ENCODE measurements at regions not wholly inside any gene's neighbourhood (a gene's known extent, or its start where the extent isn't known, plus 50 kb on each side); places are given as distances from the start of the nearest gene placed in this dataset.

- in situ Hi-C loops (cut with MboI; ENCODE audit: low pct_unique_long_range_greater_than_20kb, low sequenced_read_pairs, unreplicated experiment): no loop called here
- TF ChIP-seq, protein P1, sequence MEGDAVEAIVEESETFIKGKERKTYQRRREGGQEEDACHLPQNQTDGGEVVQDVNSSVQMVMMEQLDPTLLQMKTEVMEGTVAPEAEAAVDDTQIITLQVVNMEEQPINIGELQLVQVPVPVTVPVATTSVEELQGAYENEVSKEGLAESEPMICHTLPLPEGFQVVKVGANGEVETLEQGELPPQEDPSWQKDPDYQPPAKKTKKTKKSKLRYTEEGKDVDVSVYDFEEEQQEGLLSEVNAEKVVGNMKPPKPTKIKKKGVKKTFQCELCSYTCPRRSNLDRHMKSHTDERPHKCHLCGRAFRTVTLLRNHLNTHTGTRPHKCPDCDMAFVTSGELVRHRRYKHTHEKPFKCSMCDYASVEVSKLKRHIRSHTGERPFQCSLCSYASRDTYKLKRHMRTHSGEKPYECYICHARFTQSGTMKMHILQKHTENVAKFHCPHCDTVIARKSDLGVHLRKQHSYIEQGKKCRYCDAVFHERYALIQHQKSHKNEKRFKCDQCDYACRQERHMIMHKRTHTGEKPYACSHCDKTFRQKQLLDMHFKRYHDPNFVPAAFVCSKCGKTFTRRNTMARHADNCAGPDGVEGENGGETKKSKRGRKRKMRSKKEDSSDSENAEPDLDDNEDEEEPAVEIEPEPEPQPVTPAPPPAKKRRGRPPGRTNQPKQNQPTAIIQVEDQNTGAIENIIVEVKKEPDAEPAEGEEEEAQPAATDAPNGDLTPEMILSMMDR (IDR thresholded peaks at IDR 0.05; ENCODE audit: extremely low read depth, insufficient read depth, missing control alignments): no peak
- no peak for DNase-seq (ENCODE audit: low spot score)
These were observed 57.5 kb upstream of the TRPM1 start for GRCh38 chr15:31158858-31159569.

DNA sequence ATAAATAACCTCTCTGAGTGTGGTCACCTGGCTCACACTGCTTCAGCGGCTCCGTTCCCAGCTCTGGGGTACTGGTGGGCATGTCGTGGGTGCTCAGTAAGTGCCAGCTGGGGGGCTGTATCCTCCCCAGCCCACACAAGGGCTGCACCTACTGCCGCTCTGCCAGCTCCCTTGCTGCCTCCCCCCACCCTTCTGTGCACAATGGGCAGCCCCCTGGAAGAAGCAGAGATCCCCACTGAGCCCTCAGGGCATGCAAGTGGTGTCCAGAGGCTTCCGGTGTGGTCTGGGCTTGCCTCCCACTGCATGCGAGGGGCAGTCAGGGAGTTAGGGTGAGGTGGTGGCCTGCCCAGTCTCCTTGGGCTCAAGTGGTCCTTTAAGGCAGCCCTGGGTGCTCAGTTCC is 58.3 kb upstream of the TRPM1 start:
- no peak for DNase-seq (ENCODE audit: low spot score)
- in situ Hi-C loops (cut with MboI; ENCODE audit: low pct_unique_long_range_greater_than_20kb, low sequenced_read_pairs, unreplicated experiment): no loop called here
- TF ChIP-seq, protein P1 (IDR thresholded peaks at IDR 0.05; ENCODE audit: extremely low read depth, insufficient read depth, missing control alignments): no peak

GRCh38 chr15:31160297-31160696 is 58.8 kb upstream of the TRPM1 start:
- TF ChIP-seq, protein P1 (IDR thresholded peaks at IDR 0.05; ENCODE audit: extremely low read depth, insufficient read depth, missing control alignments): no peak
- no peak for DNase-seq (ENCODE audit: low spot score)
- in situ Hi-C loops (cut with MboI; ENCODE audit: low pct_unique_long_range_greater_than_20kb, low sequenced_read_pairs, unreplicated experiment): no loop called here

DNA sequence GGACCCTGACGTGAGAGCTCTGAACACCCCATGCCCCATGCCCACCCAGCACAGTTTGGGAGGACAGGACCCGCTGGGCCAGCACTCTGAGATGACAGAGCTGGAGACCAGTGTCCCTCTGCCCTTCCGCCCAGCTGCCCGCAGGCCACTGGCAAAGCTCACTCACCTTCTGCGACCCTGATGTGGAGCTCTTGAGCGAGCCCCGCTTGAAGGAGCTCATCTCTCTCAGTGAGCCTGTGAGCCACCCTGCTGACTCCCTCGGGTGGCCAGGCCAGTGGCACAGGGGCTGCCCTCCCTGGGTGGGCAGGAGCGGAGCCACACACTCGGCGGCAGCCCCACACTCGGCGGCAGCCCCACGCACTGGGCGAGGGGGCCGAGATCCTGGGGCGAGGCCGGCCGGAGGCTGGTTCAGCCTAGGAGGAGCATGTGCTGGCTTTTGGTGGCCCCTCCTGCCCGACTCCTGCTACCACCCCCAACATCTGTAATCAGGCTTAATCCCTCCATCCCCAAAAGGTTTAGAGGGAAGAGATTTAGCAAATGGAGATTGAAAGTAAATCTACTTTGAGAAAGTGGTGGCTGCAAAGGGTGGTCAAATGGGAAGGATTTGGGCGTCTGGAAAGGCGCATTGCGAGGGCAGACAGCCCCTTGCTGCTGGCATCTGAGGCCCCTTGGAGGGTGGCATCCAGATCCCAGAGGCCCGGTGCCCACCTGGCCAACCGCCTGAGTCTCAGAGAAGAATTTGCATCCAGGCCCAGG is 59.4 kb upstream of the TRPM1 start:
- in situ Hi-C loops (cut with MboI; ENCODE audit: low pct_unique_long_range_greater_than_20kb, low sequenced_read_pairs, unreplicated experiment): no loop called here
- TF ChIP-seq, protein P1 (IDR thresholded peaks at IDR 0.05; ENCODE audit: extremely low read depth, insufficient read depth, missing control alignments): no peak
- DNase-seq (ENCODE audit: low spot score): peak; percentile 3

- in situ Hi-C loops (cut with MboI; ENCODE audit: low pct_unique_long_range_greater_than_20kb, low sequenced_read_pairs, unreplicated experiment): no loop called here
- DNase-seq (ENCODE audit: low spot score): no peak
- TF ChIP-seq, protein P1 (IDR thresholded peaks at IDR 0.05; ENCODE audit: extremely low read depth, insufficient read depth, missing control alignments): no peak
These were observed 60.4 kb upstream of the TRPM1 start for GRCh38 chr15:31161951-31162350.

DNA sequence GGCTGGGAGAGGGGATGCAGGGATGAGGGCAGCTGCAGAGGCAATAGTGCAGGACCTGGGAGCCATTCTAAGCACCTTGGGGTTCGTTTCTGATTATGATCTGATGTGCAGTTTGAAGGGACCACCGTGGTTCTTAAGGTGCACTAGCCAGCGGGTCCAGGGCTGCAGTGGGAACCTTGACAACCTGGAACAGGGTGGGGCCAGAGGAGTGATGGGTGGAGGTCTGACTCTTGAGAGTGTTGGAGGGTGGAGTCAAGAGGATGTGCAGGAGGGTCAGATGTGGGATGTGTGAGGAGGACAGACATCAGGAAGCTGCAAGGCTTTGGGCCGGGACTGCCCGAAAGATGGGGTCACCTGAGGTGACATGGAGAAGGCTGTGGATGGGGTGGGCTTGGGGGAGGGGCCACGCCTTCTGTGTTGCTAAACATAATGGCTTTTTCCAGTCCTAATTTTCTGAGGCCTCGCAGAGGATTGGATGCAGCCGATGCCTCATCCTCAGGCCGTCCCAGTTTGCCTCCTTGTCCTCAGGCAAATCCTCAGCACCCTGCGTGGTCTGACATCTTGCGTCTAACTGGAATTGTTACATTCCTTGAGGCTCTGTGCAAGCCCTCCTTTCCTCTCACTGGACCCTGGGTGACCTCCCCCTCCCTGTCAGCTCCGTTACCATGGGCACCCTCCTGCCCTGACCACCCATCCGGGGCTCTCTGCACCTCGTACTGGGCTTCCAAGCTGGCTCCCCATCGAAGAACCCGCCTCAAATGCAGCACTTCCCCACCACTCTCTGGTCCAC is 61.4 kb upstream of the TRPM1 start:
- TF ChIP-seq, protein P1 (IDR thresholded peaks at IDR 0.05; ENCODE audit: extremely low read depth, insufficient read depth, missing control alignments): no peak
- in situ Hi-C loops (cut with MboI; ENCODE audit: low pct_unique_long_range_greater_than_20kb, low sequenced_read_pairs, unreplicated experiment): no loop called here
- no peak for DNase-seq (ENCODE audit: low spot score)
